ENCODE measurements at regions not wholly inside any gene's neighbourhood (a gene's known extent, or its start where the extent isn't known, plus 50 kb on each side); places are given as distances from the start of the nearest gene placed in this dataset.
"Not testable (repeated sequence)": the region's sequence is repeated elsewhere in the genome, so short reads cannot be mapped to it uniquely, and the experiment has no call there.

DNA sequence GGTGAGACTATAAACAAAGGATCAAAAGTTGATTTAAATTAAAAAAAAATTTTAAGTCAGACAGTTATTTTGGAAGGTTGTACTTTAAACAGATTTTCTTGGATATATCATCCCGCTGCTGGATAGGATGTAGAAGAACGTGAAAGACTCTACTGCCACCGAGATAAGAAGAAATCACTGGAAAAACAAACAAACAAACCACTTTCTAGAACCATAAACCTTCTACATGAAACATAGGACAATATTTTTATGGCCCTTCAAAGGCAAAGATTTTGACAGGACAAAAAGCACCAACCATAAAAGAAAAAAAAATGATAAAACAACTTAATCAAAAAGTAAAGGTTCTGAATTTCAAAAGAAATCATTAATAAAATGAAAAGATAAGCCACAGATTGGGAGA is 268.2 kb upstream of the DAAM1 start:
- DNase-seq (ENCODE audit: unreplicated experiment), result no peak
- intact Hi-C loops (cut with micrococcal nuclease), result no loop called here
- H3K27ac Mint-ChIP-seq (ENCODE audit: low read depth, unreplicated experiment), result no peak overlapping the region
- no peak overlapping the region for H3K4me3 Mint-ChIP-seq (ENCODE audit: unreplicated experiment)
- no TSS peak for BruUV-seq (replicated peaks)
- CTCF ChIA-PET, result interaction anchor here (0.6 kb wide), 2 partner anchors 13 to 1171 kb away, joined by 3 to 4 read pairs; no protein-coding TSS in a partner anchor
- no peaks in the 10 kb centered on the region for H3K4me1 Mint-ChIP-seq (ENCODE audit: insufficient read depth, unreplicated experiment)
- H3K9me3 Mint-ChIP-seq (ENCODE audit: unreplicated experiment), result no peaks in the 10 kb centered on the region
- POLR2A ChIA-PET, result no interaction called here
- peaks cover 48% of the 10 kb centered on the region for H3K27me3 Mint-ChIP-seq (ENCODE audit: insufficient read depth, unreplicated experiment)
- peaks cover 6% of the 10 kb centered on the region for H3K36me3 Mint-ChIP-seq (ENCODE audit: insufficient read depth, unreplicated experiment)
- TF ChIP-seq CTCF (IDR thresholded peaks at IDR 0.05; ENCODE audit: unreplicated experiment), result no peak

DNA sequence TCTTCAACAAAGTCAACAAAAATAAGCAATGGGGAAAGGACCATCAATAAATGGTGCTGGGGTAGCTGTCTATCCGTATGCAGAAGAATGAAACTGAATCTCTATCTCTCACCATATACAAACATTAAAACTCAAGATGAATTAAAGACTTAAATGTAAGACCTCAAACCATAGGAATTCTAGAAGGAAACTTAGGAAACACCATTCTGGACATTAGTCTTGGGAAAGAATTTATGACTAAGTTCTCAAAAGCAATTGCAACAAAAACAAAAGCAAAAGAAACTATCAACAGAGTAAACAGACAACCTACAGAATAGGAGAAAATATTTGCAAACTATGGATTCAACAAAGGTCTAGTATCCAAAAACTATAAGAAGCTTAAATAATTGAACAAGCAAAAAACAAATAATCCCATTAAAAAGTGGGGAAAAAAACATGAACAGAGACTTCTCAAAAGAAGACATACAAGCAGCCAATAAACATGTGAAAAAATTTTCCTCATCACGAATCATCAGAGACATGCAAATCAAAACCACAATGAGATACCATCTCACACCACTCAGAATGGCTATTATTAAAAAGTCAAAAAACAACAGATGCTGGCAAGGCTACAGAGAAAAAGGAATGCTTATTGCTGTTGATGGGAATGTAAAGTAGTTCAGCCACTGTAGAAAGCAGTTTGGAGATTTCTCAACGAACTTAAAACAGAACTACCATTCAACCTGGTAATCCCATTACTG is 266.1 kb upstream of the DAAM1 start:
- not testable (repeated sequence) for H3K27ac Mint-ChIP-seq (ENCODE audit: low read depth, unreplicated experiment)

DNA sequence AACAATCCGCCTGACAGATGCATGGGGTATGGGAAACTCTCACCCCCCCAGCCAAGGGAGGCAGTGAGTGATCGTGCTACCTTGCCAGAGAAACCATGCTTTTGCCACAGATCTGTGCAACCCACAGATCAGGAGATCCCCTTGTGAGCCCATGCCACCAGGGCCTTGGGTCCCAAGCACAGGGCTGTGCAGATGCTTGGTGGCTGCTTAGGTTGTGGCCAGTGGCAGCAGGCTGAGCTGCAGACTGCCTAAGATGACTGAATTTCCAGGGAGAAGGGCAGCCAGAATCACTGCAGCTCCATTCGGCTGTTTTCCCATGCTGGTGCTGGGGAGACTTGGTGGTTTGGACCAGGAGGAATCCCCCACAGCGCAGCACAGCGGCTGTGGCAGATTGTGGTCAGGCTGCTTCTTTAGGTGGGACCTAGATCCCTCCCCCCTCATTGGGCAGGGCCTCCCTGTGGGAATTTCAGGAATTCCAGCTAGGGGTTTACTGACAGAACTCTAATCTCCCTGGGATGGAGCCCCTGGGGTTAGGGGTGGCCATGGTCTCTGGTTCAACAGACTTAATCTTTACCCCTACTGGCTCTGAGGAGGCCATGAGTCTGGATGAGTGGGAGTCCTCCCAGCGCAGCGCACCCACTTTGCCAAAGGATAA is 264.6 kb upstream of the DAAM1 start:
- peaks cover 6% of the 10 kb centered on the region for H3K36me3 Mint-ChIP-seq (ENCODE audit: insufficient read depth, unreplicated experiment)
- H3K27me3 Mint-ChIP-seq (ENCODE audit: insufficient read depth, unreplicated experiment), result peaks cover 84% of the 10 kb centered on the region
- H3K4me1 Mint-ChIP-seq (ENCODE audit: insufficient read depth, unreplicated experiment), result no peaks in the 10 kb centered on the region
- no peak overlapping the region for H3K27ac Mint-ChIP-seq (ENCODE audit: low read depth, unreplicated experiment)
- DNase-seq (ENCODE audit: unreplicated experiment), result no peak
- H3K4me3 Mint-ChIP-seq (ENCODE audit: unreplicated experiment), result no peak overlapping the region
- ChIA-PET CTCF (no interaction called here), POLR2A (no interaction called here)
- H3K9me3 Mint-ChIP-seq (ENCODE audit: unreplicated experiment), result no peaks in the 10 kb centered on the region
- intact Hi-C loops (cut with micrococcal nuclease), result no loop called here
- no peak for TF ChIP-seq CTCF (IDR thresholded peaks at IDR 0.05; ENCODE audit: unreplicated experiment)
- BruUV-seq (replicated peaks), result no TSS peak

More for the DNA sequence above, 266.1 kb upstream of the DAAM1 start:
- POLR2A ChIA-PET; H3K9me3 Mint-ChIP-seq (ENCODE audit: unreplicated experiment); H3K4me3 Mint-ChIP-seq (ENCODE audit: unreplicated experiment); BruUV-seq (replicated peaks); DNase-seq (ENCODE audit: unreplicated experiment); intact Hi-C loops (cut with micrococcal nuclease); H3K36me3 Mint-ChIP-seq (ENCODE audit: insufficient read depth, unreplicated experiment); H3K4me1 Mint-ChIP-seq (ENCODE audit: insufficient read depth, unreplicated experiment): not testable (repeated sequence)
- CTCF ChIA-PET, result interaction anchor here (0.8 kb wide), 1 partner anchor 8 kb away, joined by 4 read pairs; no protein-coding TSS in a partner anchor
- H3K27me3 Mint-ChIP-seq (ENCODE audit: insufficient read depth, unreplicated experiment), result peaks cover 69% of the 10 kb centered on the region

DNA sequence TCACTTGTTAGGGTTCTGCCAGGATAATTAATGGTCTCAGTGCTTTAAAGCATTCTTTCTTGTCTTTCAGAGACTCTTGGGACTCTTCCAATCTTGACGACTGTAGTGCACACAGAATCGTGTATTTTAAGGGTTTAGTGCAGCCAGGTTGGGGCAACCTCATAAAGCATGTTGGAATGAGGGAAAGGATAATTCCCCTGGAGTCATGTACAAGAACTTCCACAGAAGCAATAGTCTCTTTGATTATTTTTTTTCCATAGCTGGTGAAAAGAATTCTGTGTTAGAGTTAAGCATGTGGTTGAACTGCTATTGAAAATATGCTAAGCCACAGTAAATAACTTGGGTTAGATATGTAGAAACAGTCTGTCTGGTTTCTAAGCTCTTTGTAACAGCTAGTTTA is 246.8 kb upstream of the DAAM1 start:
- intact Hi-C loops (cut with micrococcal nuclease), result no loop called here

More for the DNA sequence above, 246.8 kb upstream of the DAAM1 start:
- Mint-ChIP-seq H3K4me3 (ENCODE audit: unreplicated experiment) (no peak overlapping the region), H3K27ac (ENCODE audit: low read depth, unreplicated experiment) (no peak overlapping the region), H3K27me3 (ENCODE audit: insufficient read depth, unreplicated experiment) (peaks cover 91% of the 10 kb centered on the region), H3K4me1 (ENCODE audit: insufficient read depth, unreplicated experiment) (no peaks in the 10 kb centered on the region), H3K9me3 (ENCODE audit: unreplicated experiment) (peaks cover 7% of the 10 kb centered on the region), H3K36me3 (ENCODE audit: insufficient read depth, unreplicated experiment) (no peaks in the 10 kb centered on the region)
- DNase-seq (ENCODE audit: unreplicated experiment), result no peak
- ChIA-PET POLR2A (no interaction called here), CTCF (interaction anchor here (1.1 kb wide), 1 partner anchor 37 kb away, joined by 3 read pairs; no protein-coding TSS in a partner anchor)
- BruUV-seq (replicated peaks), result no TSS peak
- no peak for TF ChIP-seq CTCF (IDR thresholded peaks at IDR 0.05; ENCODE audit: unreplicated experiment)

All from MCF 10A (cell line).